K562 (cell line): ENCODE measurements at regions not wholly inside any gene's neighbourhood (a gene's known extent, or its start where the extent isn't known, plus 50 kb on each side); places are given as distances from the start of the nearest gene placed in this dataset.

Experiments
- POLR2A ChIP-seq: fragments of 450-650 bp; conservative IDR thresholded peaks from 2 replicates; pipeline ENCODE4 v1.6.1; 2016
- ZNF232 ChIP-seq: sonication (generic); formaldehyde crosslinking; IDR thresholded peaks from 2 replicates; pipeline ENCODE4 v1.8.0; 2022; ENCODE audit warnings: mild to moderate bottlenecking, missing genetic modification reagents
- TF ChIP-seq, protein P1 (sequence below), 2 experiments: fragments of 450-650 bp in 1 of 2; sonication (generic) in 1 of 2; formaldehyde crosslinking; conservative IDR thresholded peaks; 2 replicates each; pipeline versions ENCODE4 v1.4.0 to v1.8.1; 2020 to 2022; ENCODE audit warnings: mild to moderate bottlenecking in 1 of 2, missing genetic modification reagents in 1 of 2
- TF ChIP-seq, protein P2 (sequence below), 2 experiments: fragments of 450-650 bp; IDR thresholded peaks; 2 replicates each; pipeline ENCODE4 v1.6.1; 2016; ENCODE audit warnings: mild to moderate bottlenecking in 2 of 2, borderline replicate concordance in 1 of 2, low read depth in 1 of 2, moderate library complexity in 1 of 2
- TF ChIP-seq, protein P3 (sequence below), 3 experiments: IDR thresholded peaks in 2 of 3; conservative IDR thresholded peaks in 1 of 3; 2 replicates each; pipeline ENCODE4 v1.5.1; 2011 to 2012; ENCODE audit warnings: low read length in 3 of 3, mild to moderate bottlenecking in 3 of 3, control low read depth in 2 of 3, improper control_type of control experiment in 1 of 3, inconsistent platforms in 1 of 3, low read depth in 1 of 3, mixed read lengths in 1 of 3, moderate library complexity in 1 of 3; ENCODE audit not compliant: insufficient read depth in 2 of 3

DNA sequence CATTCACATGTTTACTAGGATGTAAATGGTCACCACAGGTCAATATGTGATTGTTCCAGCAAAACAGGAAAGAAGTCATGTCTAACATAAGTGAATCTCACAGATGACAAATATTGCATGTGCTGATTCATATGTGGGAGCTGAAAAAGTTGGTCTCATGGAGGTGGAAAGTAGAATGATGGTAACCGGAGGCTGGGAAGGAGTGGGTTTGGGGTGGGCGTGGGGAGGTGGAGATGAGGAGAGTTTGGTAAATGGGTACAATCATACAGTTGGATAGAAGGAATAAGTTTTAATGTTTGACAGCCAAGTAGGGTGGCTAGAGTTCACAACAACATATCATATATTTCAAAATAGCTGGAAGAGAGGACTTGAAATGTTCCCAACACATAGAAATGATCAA, 83.8 kb upstream of the RANBP3L start:
- no peak for TF ChIP-seq POLR2A
- TF ChIP-seq, protein P1, sequence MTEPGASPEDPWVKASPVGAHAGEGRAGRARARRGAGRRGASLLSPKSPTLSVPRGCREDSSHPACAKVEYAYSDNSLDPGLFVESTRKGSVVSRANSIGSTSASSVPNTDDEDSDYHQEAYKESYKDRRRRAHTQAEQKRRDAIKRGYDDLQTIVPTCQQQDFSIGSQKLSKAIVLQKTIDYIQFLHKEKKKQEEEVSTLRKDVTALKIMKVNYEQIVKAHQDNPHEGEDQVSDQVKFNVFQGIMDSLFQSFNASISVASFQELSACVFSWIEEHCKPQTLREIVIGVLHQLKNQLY (CRISPR knock-in tag; conservative IDR thresholded peaks at IDR 0.05) = no peak
- no peak for TF ChIP-seq ZNF232
- TF ChIP-seq, protein P2, sequence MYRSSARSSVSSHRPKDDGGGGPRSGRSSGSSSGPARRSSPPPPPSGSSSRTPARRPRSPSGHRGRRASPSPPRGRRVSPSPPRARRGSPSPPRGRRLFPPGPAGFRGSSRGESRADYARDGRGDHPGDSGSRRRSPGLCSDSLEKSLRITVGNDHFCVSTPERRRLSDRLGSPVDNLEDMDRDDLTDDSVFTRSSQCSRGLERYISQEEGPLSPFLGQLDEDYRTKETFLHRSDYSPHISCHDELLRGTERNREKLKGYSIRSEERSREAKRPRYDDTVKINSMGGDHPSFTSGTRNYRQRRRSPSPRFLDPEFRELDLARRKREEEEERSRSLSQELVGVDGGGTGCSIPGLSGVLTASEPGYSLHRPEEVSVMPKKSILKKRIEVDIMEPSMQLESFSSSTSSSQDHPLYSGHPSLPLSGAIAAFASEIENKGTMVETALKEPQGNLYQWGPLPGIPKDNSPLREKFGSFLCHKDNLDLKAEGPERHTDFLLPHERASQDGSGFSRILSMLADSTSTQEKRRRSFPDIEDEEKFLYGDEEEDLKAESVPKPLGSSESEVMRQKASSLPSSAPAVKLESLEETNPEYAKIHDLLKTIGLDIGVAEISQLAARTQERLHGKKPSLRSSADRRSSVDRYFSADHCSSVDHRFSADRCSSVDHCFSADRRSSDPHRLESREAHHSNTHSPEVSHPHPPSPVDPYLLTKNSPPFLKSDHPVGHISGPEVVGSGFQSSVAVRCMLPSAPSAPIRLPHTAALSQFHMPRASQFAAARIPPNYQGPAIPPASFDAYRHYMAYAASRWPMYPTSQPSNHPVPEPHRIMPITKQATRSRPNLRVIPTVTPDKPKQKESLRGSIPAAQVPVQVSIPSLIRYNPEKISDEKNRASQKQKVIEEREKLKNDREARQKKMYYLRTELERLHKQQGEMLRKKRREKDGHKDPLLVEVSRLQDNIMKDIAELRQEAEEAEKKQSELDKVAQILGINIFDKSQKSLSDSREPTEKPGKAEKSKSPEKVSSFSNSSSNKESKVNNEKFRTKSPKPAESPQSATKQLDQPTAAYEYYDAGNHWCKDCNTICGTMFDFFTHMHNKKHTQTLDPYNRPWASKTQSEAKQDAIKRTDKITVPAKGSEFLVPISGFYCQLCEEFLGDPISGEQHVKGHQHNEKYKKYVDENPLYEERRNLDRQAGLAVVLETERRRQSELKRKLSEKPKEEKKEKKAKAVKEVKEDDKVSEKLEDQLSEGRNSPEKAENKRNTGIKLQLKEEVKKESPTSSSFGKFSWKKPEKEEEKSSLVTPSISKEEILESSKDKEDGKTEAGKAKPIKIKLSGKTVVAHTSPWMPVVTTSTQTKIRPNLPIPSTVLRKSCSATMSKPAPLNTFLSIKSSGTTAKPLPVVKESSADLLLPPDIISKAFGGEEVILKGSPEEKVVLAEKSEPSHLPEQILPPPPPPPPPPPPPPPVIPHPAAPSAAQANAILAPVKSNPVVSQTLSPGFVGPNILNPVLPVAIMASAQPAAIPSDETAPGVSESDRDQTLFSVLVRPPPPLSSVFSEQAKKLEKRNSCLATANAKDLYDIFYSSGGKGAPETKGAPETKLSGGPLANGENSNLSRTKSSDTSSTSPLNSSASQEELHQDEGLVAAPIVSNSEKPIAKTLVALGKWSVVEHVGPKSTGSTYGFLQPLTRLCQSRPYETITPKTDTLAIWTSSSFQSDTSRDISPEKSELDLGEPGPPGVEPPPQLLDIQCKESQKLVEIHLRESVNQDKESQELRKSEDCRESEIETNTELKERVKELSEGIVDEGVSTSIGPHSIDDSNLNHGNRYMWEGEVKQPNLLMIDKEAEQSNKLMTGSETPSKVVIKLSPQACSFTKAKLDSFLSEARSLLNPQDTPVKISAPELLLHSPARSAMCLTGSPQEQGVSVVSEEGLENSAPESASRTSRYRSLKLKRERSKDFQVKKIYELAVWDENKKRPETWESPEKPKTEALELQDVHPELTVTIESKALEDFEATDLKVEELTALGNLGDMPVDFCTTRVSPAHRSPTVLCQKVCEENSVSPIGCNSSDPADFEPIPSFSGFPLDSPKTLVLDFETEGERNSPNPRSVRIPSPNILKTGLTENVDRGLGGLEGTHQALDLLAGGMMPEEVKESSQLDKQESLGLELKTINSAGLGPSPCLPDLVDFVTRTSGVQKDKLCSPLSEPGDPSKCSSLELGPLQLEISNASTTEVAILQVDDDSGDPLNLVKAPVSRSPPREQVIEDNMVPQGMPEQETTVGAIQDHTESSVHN (IDR thresholded peaks at IDR 0.05; ENCODE audit: borderline replicate concordance in 1 of 2, low read depth in 1 of 2) = no peak
- TF ChIP-seq, protein P3, sequence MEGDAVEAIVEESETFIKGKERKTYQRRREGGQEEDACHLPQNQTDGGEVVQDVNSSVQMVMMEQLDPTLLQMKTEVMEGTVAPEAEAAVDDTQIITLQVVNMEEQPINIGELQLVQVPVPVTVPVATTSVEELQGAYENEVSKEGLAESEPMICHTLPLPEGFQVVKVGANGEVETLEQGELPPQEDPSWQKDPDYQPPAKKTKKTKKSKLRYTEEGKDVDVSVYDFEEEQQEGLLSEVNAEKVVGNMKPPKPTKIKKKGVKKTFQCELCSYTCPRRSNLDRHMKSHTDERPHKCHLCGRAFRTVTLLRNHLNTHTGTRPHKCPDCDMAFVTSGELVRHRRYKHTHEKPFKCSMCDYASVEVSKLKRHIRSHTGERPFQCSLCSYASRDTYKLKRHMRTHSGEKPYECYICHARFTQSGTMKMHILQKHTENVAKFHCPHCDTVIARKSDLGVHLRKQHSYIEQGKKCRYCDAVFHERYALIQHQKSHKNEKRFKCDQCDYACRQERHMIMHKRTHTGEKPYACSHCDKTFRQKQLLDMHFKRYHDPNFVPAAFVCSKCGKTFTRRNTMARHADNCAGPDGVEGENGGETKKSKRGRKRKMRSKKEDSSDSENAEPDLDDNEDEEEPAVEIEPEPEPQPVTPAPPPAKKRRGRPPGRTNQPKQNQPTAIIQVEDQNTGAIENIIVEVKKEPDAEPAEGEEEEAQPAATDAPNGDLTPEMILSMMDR (IDR thresholded peaks at IDR 0.05 in 2 of 3, conservative IDR thresholded peaks at IDR 0.05 in 1 of 3; ENCODE audit: insufficient read depth in 2 of 3, low read depth in 1 of 3, low read length in 3 of 3) = no peak
